NB4 (cell line): ENCODE measurements at regions not wholly inside any gene's neighbourhood (a gene's known extent, or its start where the extent isn't known, plus 50 kb on each side); places are given as distances from the start of the nearest gene placed in this dataset.

Source experiments
- DNase-seq: peaks from one replicate; pipeline ENCODE4 v3.0.0; 2010; ENCODE audit warnings: low read depth
- H3K4me3 ChIP-seq: one replicate; pipeline ENCODE4 v1.5.1; 2011; ENCODE audit warnings: mild to moderate bottlenecking, low read depth, low read length, moderate library complexity
- CTCF ChIP-seq: IDR thresholded peaks from one replicate; pipeline ENCODE4 v1.5.1; 2012; ENCODE audit warnings: low read depth, low read length
- MAX ChIP-seq: IDR thresholded peaks from 2 replicates; pipeline ENCODE4 v1.6.1; 2011; ENCODE audit warnings: low read depth, low read length
- MYC ChIP-seq: IDR thresholded peaks from 2 replicates; pipeline ENCODE4 v1.6.1; 2011; ENCODE audit warnings: low read depth, low read length
- POLR2A ChIP-seq: IDR thresholded peaks from 2 replicates; pipeline ENCODE4 v1.6.1; 2011; ENCODE audit warnings: mild to moderate bottlenecking; ENCODE audit not compliant: insufficient read length; ENCODE audit errors: extremely low read depth

GRCh38 chr2:2827761-2828221 lies 496.7 kb upstream of the MYT1L start:
- no peak overlapping the region for H3K4me3 ChIP-seq
- no peak for TF ChIP-seq MAX
- TF ChIP-seq POLR2A = no peak
- TF ChIP-seq MYC = no peak
- DNase-seq = no peak

- H3K4me3 ChIP-seq = no peak overlapping the region
- no peak for DNase-seq
- TF ChIP-seq POLR2A = no peak
- no peak for TF ChIP-seq CTCF
- no peak for TF ChIP-seq MYC
- no peak for TF ChIP-seq MAX
Measured at GRCh38 chr2:2827046-2827636, 496.1 kb upstream of the MYT1L start.

GRCh38 chr2:2826621-2827020 lies 495.5 kb upstream of the MYT1L start:
- TF ChIP-seq MAX (no peak), CTCF (no peak), MYC (no peak), POLR2A (no peak)
- no peak overlapping the region for H3K4me3 ChIP-seq
- no peak for DNase-seq

GRCh38 chr2:2826209-2826551 lies 495.1 kb upstream of the MYT1L start:
- H3K4me3 ChIP-seq = no peak overlapping the region
- no peak for DNase-seq
- TF ChIP-seq MAX (no peak), CTCF (no peak), MYC (no peak), POLR2A (no peak)

GRCh38 chr2:2825516-2826208 lies 494.6 kb upstream of the MYT1L start:
- DNase-seq = no peak
- TF ChIP-seq MYC (no peak), CTCF (no peak), POLR2A (no peak), MAX (no peak)
- H3K4me3 ChIP-seq = no peak overlapping the region

- TF ChIP-seq POLR2A = no peak
- no peak for TF ChIP-seq CTCF
- no peak for TF ChIP-seq MYC
- TF ChIP-seq MAX = no peak
- no peak overlapping the region for H3K4me3 ChIP-seq
- DNase-seq = no peak
Measured at GRCh38 chr2:2825062-2825461, 494.0 kb upstream of the MYT1L start.
